ENCODE measurements at regions not wholly inside any gene's neighbourhood (a gene's known extent, or its start where the extent isn't known, plus 50 kb on each side); places are given as distances from the start of the nearest gene placed in this dataset.
"Not testable (repeated sequence)": the region's sequence is repeated elsewhere in the genome, so short reads cannot be mapped to it uniquely, and the experiment has no call there.

DNA sequence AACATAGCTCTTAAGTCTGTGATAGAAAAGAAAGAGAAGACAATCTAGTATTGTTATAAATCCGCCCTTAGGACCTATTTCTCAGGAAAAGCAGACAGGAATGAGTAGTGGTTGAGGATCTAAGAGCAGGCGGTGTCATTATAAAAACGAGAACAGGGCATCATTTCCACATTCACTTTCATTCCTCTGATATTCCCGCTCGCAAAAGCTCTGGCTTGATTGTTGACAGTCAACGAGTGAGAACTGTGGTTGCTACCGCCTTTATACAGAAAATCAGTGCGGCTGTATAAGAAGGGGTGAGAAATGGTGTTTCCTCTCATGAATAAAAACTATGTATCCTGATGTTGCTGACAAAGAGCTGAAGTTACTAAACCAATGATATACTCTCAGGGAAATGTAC, 1409.6 kb upstream of the WWC1 start:
- no peak for DNase-seq

DNA sequence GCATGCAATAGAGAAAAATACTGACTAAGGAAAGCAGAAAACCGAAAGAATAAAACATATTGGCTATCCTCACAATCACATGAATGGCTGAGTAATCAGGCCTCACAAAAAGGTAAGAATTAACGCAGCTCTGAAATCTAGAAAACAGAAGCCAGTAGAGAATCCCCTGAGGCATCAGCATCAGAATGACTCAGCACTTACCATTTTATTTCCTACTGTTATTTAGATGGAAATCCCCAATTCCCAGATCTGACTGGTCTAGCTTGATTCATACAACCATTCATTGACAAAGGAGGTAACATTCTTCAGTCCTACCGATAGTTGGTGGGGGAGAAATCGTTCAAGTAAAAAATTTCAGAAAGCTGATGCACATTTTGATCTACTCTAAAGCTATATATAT, 1408.4 kb upstream of the WWC1 start:
- no peak for DNase-seq

DNA sequence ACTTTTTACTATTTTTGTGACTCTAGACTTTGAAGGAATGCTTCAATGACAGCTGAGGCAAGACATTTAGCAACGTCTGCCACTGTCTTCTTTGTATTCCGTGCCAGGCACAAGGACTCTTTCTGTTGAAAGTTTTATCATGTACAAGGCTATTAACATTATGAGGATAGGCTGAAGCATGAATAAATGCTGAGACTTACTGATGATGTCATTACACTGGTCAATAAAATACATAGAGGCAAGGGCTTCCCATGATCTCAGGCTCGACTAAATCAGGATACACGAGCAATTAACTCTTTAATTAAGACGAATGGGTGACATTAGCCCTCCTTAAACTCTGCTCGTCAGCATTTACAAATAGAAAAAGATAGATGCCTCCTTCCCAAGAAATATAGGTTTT, 1393.3 kb upstream of the WWC1 start:
- DNase-seq, result no peak

DNA sequence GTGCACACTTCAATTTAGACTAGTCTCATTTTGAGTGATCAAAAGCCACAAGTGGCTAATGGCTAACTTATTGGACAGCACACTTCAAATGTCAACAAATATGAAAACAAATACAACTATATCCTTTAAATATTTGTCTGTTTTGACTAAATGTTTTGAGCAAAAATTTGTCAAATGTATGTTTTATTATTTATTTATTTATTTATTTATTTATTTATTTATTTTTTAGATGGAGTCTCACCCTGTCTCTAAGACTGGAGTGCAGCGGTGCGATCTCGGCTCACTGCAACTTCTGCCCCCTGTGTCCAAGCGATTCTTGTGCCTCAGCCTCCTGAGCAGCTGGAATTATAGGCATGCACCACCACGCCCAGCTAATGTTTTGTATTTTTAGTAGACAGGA, 1392.1 kb upstream of the WWC1 start:
- no peak for DNase-seq

DNA sequence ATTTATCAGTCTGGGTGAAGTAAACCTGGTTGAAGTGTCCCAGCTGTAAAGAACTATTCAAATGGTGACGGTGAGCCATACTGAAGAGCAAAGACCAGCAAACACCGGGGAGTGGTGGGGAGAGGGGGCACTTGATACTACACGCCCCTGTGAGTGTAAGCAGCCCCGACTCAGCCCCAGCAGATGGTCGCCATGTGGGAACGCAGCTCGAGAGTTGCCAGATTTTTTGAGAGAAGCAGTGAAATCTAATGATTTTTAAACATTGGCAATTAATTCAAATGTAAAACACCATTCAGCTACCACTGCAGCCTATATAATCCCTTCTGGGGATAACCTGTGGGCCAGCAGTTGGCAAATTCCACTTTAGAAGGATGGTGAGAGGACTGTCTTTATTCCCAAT, 1386.9 kb upstream of the WWC1 start:
- no peak for DNase-seq

DNA sequence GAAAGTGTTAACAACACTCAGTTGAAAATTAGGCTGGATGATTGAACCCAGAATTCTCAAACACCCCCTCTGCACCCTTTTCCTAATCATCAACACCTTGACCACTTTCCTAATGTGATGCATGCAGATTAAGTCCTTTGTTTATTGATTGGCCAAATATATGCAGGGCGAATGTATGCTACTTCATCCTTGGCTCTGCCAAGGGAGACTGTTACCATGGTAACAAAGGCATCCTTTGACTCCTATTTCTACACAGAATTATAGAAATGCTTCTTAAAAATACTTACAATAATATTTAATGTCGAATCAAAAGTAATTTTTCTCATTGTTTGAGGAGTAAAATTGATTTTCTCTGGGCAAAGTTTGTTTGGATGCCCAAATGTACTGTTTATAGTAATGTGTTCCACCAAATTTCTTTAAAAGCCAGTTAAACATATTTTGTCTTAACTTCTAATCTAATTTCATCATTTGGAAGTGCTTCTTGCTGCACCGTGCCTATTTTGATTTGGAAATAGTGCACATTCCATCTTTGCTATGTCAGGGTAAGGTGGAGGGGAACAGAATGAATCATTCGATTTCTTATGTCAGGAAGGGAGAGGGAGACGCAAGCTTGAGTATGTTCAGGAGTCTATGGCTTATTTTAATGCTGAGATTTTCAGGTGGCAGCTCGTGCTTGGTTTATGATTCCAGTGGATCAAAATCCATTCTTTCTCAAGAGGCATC, 1384.3 kb upstream of the WWC1 start:
- DNase-seq, result no peak

DNA sequence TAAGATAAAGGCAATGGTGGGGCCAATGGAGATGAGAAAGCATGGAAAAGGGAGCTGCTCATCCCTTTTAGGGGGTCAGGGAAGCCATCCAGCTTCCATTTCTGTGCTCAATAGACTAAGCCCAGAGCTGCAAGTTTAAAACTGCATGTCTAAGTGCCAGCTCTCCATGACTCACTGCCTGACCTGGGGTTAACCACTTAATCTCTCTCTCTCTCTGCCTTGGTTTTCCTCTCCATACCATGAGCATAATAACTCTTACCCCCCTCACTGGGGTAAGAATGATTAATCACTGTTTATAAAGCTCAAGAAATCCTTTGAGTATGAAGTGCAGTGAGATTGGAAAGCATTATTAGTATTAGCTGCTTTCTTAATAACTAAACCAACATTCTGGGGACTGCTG, 1382.4 kb upstream of the WWC1 start:
- no peak for DNase-seq

DNA sequence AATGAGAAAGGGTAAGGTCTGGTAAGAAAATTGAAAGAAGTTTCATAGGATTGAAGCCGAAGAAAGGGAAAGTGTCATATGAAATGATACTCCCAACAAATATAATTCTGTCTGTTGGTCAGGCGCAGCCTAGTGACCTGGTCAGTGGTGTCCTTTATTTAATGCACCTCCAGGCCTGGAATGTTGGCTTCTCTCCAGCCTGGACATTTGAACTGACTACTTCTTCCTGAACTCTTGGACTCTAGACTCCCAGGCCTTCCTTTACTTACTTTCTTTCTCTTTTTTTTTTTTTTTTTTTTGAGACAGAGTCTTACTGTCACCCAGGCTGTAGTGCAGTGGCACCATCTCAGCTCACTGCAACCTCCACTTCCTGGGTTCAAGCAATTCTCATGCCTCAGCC, 1381.5 kb upstream of the WWC1 start:
- no peak for DNase-seq

DNA sequence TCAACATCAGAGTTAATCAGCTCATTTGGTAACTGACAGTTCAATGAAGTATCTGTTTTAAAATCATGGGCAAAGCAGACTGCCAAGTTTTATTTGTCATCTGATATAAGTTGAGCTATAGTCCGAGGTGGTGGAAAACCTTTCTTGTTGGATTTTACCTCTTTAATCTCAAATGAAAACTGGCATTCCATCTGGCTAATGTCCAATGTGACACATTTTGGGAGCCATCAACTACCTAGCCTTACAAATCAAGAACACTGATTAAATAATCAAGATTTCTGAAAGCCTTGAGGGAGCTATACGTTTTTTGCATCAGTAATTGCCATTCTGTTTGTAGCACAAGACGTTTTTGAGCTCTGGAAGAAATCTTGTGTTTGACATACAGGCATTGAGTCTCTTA, 1380.5 kb upstream of the WWC1 start:
- no peak for DNase-seq

DNA sequence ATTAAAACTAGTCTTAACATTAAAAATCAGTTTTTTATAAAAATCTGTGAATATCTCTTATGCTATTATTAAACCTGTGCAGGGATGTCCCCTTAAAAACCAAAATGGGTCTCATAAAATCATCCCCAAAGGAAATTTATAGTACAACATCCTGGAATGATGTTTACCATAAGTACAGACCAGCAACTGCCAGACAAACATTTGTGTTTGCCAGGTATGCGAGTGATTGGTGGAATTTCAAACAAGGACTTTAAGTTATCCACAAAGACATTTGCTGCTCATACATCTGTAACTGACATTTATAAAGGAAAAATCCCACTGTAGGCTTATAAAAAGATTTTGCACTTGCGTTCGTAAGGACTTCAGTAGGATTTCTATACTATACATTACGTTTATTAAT, 1375.4 kb upstream of the WWC1 start:
- no peak for DNase-seq

DNA sequence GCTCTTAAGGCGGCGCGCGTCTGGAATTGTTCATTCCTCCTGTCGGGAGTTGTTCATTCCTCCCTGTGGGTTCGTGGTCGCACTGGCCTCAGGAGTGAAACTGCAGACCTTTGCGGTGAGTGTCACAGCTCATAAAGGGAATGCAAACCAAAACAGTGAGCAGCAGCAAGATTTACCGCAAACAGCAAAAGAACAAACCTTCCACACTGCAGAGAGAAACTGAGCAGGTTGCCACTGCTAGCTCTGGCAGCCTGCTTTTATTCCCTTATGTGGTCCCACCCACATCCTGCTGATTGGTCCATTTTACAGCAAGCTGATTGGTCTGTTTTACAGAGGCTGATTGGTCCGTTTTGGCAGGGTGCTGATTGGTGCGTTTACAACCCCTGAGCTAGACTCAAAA, 1365.3 kb upstream of the WWC1 start:
- DNase-seq, result no peak

DNA sequence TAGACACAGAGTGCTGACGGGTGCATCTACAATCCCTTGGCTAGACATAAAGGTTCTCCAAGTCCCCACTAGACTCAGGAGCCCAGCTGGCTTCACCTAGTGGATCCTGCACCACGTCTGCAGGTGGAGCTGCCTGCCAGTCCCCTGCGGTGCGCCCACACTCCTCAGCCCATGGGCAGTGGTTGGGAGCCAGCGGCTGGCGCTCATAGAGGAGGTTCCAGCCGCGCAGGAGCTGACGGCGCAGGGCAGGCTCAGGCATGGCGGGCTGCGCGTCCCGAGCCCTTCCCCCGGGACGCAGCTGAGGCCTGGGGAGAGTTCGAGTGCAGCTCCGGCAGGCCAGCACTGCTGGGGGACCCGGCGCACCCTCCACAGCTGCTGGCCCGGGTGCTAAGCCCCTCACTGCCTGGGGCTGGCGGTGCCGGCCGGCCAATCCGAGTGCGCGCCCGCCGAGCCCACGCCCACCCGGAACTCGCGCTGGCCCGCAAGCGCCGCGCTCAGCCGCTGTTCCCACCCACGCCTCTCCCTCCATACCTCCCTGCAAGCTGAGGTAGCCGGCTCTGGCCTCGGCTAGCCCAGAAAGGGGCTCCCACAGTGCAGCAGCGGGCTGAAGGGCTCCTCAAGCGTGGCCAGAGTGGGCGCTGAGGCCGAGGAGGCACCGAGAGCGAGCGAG, 1364.5 kb upstream of the WWC1 start:
- DNase-seq, result not testable (repeated sequence)

DNA sequence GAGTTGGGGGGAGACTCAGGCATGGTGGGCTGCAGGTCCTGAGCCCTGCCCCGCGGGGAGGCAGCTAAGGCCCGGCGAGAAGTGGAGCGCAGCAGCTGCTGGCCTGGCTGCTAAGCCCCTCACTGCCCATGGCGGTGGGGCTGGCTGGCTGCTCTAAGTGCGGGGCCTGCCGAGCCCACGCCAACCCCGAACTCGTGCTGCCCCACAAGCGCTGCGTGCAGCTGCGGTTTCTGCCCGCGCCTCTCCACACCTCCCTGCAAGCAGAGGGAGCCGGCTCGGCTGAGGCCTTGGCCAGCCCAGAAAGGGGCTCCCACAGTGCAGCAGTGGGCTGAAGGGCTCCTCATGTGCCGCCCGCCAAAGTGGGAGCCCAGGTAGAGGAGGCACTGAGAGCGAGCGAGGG, 1355.1 kb upstream of the WWC1 start:
- no peak for DNase-seq

DNA sequence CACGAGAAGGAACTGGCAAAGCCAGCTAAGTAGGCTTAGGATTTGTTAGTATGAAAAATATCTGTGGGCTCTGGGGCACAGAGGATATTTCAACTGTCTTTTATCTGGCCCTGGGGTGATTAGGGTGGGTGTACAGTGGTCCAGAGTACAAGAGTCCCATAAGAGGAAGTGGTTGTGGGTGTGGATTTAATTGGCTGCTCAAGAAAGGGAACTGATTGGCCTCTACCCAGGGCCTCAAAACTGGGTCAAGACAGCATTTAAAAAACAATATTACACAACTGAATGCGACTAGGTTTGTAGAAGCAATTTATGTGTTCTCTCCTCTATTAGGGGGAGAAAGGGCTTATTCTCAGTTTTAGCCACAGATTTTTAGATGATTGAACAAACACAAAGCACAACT, 1353.4 kb upstream of the WWC1 start:
- no peak for DNase-seq

DNA sequence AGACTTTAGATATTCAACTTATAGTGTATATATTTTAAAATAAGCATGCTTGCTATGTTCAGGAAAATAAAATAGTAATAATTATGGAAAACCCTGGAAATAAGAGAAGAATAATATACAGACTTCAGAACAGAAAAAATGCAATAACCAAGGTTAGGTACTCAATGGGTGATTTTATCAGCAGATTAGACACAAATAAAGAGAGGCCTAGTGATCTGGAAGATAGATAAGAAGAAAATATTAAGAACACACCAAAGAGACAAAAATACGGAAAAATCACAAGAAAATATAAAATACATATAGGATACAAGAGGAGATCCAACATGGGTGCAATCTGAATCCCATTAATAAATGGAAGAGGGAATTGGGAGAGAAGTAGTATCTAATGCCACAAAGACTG, 1348.5 kb upstream of the WWC1 start:
- no peak for DNase-seq

DNA sequence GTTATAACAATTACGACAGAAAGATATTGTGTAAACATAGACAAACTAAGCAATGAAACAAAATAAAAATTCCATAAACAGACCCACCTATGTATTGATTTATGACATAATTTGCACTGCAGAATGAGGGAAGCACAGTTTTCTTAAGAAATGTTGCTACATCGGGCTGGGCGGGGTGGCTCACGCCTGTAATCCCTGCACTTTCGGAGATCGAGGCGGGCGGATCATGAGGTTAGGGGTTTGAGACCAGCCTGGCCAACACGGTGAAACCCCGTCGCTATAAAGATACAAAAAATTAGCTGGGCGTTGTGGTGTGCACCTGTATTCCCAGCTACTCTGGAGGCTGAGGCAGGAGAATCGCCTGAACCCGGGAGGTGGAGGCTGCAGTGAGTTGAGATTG, 1344.4 kb upstream of the WWC1 start:
- DNase-seq, result no peak

DNA sequence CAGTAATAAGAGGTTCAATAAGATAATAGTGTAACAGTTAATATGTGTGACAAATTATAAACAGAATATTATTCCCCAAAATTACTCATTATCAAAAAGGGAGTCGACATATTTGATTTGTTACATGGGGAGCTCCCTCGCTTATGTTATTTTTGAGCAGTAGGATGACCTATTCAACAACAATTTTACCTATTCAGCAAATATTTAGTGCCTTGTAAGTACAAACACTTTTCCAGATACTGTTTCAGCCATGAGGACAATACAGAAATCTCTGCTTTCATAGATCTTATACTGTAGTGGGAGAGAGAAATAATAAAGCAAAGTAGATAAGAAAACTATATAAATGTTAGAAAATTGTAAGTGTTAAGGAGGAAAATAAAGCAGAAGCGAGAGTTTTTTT, 1342.8 kb upstream of the WWC1 start:
- no peak for DNase-seq

DNA sequence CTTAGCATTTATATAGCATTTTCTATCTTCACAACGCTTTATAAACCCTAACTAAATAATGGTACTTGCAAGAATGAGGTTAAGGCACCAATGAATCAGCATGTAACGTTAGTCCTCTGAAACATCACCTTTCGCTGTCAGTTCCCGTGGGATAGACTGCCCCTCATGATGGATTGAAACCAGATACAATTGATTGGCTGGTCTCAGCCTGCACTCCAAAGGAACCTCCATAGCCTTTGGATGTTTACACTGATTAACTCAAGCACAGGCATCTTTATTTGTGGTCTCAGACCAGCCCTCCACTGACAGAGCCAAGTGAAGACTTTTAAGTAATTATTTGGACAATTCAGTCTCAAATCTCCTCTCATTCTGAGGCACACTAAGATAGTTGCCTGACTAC, 1339.4 kb upstream of the WWC1 start:
- no peak for DNase-seq

DNA sequence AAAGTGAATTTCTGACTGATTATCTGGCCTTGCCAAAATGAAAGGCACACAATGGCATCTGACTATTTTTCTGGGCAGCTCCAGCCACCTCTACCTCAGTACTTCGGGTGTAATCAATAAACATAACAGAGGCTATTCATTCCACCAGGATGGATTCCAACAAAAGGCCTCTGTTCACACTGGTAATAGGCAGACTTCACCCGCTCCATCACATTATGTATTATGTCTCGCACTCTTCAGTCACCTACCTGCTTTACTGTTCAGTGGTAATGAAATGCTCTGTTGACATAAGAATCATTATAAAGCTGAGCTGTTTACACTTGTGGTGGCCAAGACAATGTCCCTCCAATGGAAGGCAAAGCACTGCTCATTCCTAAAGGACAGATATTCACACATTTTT, 1333.7 kb upstream of the WWC1 start:
- DNase-seq, result no peak

DNA sequence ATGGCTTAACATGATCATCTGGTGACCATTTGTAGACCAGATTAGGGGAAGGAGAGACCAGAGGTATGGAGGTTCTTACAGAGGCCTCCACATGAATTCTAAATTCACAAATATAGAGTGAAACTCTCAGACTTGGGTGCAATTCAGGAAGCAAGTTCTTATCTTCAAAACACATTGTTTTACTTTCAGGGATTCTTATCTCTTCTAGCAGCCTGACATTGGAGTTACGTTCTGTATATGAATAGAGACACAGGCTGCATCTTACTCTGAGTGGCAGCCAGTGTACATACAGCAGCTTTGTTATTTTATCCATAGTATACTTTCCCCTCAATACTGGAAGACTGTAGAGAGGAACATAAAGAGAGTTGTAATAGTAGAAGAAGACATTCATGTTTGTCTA, 1331.7 kb upstream of the WWC1 start:
- no peak for DNase-seq

DNA sequence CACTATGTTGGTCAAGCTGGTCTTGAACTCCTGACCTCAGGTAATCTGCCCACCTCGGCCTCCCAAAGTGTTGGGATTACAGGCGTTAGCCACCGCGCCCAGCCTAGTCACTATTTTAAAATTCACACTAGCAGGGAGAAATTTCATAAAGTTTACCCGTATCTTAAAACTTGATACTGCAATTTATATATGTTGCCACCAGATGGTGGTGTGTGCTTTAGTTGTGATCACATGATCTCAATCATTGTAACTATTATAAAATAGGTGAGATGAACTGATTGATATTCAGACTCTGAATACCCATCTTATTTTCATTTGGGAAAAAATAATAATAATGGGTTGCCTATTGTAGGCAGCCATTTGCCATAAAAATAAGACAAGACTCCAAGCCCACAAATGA, 1330.4 kb upstream of the WWC1 start:
- no peak for DNase-seq

DNA sequence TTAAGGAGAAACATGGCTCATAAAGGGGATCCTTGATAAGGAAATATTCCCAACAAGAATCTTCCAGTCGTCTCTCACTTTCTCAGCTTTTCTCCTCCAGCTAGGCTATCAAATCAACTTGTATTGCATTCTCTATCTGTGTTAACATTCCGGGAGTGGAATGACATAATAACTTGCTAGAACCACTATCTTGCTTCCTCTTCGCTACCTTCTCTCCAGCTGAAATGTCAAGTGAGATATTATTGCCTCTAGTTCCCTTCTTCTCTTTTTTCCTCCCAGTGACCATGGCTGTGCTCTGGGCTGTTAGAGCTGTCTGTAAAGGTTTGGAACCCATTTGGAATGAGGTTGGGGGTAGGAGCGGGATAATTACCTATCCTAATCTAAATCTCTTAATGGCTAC, 1329.5 kb upstream of the WWC1 start:
- DNase-seq, result no peak

DNA sequence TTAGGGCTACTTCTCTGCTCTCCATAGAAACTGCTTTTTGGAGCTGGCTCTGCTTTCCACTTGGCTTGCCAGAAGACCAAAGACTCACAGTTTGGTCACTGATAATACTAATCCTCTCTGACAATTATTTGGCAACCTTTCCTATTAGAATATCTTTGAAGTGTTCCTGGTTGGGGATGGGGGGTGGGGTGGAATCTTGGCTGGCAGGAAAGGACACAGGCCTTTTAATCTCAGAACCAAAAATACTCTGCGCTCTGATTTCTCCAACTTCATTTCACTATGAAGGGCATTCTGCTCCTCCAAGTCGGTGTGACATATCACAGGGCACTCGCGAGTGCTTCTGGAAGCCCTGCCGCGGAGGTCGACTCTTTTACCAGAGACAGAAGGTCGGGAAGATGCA, 1329.0 kb upstream of the WWC1 start:
- no peak for DNase-seq

DNA sequence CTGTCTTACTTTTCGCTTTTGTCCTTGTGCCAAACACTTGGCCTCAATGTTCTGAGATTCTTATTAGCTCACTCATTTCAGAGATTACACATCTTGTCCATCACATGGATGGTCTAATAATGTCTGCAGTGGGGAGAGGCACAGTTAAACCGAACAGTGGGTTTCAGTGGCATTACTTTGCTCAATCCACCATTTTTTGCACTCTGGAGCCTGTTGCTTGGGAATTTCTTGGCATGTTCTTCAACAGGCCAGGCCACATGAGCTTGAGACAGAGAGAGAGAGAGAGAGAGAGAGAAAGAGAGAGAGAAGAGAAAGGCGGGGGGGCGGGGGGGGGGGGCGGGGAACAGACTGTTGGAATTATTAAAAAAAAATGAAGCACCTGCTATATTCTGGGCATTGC, 1327.8 kb upstream of the WWC1 start:
- no peak for DNase-seq

DNA sequence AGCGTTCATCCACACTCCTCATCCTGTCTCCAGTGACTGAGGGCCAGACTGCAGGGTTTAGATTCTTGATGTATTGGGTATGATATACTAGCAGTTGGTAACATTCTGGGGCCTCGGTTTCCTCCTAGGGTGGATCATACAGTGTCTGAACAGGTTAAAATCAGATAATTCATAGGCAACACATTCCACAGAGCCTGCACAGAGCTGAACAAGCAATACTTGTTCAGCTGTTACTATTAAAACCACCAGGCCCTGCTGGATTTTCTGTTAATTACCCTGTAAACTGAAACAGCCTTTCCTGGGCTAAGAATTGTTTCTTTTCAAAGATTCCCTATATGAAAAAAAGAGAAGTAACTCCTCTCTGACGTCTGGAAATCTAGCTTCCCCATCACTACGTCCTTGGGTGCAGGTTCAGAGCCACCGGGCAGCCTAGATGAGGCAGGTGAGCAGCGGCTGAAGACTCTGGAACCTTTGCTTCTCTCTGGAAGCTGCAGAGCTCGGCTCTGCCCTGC, 1313.5 kb upstream of the WWC1 start:
- no peak for DNase-seq

All from right hindlimb (tissue), 1 donor.